Vagina (tissue), 2 donors: ENCODE measurements at regions not wholly inside any gene's neighbourhood (a gene's known extent, or its start where the extent isn't known, plus 50 kb on each side); places are given as distances from the start of the nearest gene placed in this dataset.

Source experiments
- DNase-seq, 2 donors: peaks; one replicate each; pipeline ENCODE4 v3.0.0-alpha.2; 2017; ENCODE audit errors: extremely low spot score in 2 of 2
- H3K27ac ChIP-seq: fragments of 200-600 bp; sonication (generic); one replicate; pipeline ENCODE4 v1.5.1; 2019
- H3K27me3 ChIP-seq: fragments of 200-600 bp; sonication (generic); one replicate; pipeline ENCODE4 v1.5.1; 2019
- H3K36me3 ChIP-seq, 2 donors: fragments of 200-600 bp; sonication (generic); one replicate each; pipeline ENCODE4 v1.5.1; 2017 to 2019
- H3K4me1 ChIP-seq: fragments of 200-600 bp; sonication (generic); one replicate; pipeline ENCODE4 v1.5.1; 2019
- H3K4me3 ChIP-seq, 2 donors: fragments of 200-600 bp; sonication (generic); 1 replicate in 1 of 2; 2 replicates in 1 of 2; pipeline ENCODE4 v1.5.1; 2016 to 2019
- H3K9me3 ChIP-seq: fragments of 200-600 bp; sonication (generic); one replicate; pipeline ENCODE4 v1.5.1; 2019
- POLR2A ChIP-seq, 2 donors: fragments of 450-650 bp; IDR thresholded peaks; one replicate each; pipeline ENCODE4 v1.6.1; 2017; ENCODE audit warnings: antibody characterized with exemption in 2 of 2, mild to moderate bottlenecking in 2 of 2, moderate library complexity in 2 of 2
- POLR2AphosphoS5 ChIP-seq, 2 donors: sonication (generic); formaldehyde crosslinking; IDR thresholded peaks; one replicate each; pipeline ENCODE4 v1.9.0; 2017; ENCODE audit warnings: antibody characterized with exemption in 2 of 2, mild to moderate bottlenecking in 2 of 2, low read depth in 1 of 2; ENCODE audit not compliant: insufficient read depth in 1 of 2
- intact Hi-C: fragments of 100-400 bp; cut with DNase I; formaldehyde crosslinking; loops from one replicate; pipeline ENCODE4 v1.15.1; 2023
- TF ChIP-seq, protein P1 (sequence below), 3 experiments: fragments of 450-650 bp in 2 of 3; fragments of 200-600 bp in 1 of 3; sonication (generic) in 1 of 3; IDR thresholded peaks; one replicate each; pipeline ENCODE4 v1.5.1; 2017 to 2019; ENCODE audit warnings: antibody characterized with exemption in 3 of 3, mild to moderate bottlenecking in 2 of 3, moderate library complexity in 2 of 3

DNA sequence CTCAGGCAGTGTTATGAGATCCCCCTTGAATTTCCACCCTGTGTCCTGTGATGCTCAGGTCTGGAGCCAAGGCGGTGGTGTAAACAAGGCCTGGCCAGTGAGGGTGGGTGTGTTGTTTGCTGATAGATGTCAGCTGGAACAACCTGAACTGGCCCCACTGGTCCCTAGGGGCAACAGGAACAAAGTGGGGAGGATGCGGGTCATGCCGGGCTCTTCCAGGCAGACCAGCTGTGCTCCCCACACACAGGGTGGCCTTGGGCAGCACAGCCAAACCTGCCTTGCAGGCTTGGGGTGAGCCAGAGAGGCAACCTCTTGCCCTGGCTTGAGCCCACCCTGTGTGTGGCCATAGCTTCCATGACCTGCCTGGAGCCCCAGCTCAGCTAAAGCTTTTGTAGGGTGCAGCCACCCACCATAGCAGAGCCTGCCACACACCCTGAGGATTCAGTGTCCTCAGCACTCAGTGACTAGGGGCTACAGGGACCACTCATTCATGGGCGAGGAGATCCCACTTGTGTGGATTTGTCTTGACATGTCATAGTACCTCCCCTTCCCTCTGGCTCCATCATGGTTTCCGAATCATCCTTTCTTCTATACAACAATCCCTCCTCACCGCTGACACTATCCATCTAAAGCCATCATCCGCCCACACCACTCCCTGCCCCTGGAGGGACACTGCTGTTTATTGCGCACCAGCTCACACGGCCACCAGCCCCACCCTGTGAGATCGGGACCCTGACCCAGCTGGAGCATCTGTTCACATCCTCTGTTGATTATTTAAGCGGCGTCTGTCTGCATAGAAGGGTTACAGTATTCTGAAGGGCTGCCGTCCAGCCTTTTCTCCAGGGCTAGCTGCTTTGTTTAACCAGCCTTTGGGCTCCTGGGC lies 268.8 kb downstream of the CYP26B1 start:
- Histone ChIP-seq H3K9me3 (no peaks in the 10 kb centered on the region), H3K27ac (no peak overlapping the region), H3K4me3 (no peak overlapping the region), H3K36me3 (no peaks in the 10 kb centered on the region), H3K27me3 (no peaks in the 10 kb centered on the region), H3K4me1 (peaks cover 23% of the 10 kb centered on the region)
- TF ChIP-seq POLR2A (IDR thresholded peaks at IDR 0.05) (no peak), POLR2AphosphoS5 (IDR thresholded peaks at IDR 0.05; ENCODE audit: insufficient read depth in 1 of 2, low read depth in 1 of 2) (no peak)
- TF ChIP-seq, protein P1, sequence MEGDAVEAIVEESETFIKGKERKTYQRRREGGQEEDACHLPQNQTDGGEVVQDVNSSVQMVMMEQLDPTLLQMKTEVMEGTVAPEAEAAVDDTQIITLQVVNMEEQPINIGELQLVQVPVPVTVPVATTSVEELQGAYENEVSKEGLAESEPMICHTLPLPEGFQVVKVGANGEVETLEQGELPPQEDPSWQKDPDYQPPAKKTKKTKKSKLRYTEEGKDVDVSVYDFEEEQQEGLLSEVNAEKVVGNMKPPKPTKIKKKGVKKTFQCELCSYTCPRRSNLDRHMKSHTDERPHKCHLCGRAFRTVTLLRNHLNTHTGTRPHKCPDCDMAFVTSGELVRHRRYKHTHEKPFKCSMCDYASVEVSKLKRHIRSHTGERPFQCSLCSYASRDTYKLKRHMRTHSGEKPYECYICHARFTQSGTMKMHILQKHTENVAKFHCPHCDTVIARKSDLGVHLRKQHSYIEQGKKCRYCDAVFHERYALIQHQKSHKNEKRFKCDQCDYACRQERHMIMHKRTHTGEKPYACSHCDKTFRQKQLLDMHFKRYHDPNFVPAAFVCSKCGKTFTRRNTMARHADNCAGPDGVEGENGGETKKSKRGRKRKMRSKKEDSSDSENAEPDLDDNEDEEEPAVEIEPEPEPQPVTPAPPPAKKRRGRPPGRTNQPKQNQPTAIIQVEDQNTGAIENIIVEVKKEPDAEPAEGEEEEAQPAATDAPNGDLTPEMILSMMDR (IDR thresholded peaks at IDR 0.05): no peak
- intact Hi-C loops: no loop called here
- DNase-seq: no peak

DNA sequence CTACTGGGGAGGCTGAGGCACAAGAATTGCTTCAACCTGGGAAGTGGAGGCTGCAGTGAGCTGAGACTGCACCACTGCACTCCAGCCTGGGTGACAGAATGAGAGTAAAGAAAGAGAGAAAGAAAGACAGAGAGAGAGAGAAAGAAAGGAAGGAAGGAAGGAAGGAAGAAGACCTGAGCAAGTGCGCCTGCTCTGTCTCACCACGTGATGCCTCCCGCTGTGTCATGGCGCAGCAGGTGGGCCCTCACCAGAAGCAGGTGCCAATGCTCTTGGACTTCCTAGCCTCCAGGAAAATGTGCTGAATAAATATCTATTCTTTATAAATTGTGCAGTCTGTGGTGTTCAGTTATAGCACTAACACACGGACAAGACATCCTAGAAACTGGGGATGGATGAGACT lies 270.0 kb downstream of the CYP26B1 start:
- Histone ChIP-seq H3K27ac (no peak overlapping the region), H3K36me3 (no peaks in the 10 kb centered on the region), H3K9me3 (no peaks in the 10 kb centered on the region), H3K4me3 (no peak overlapping the region), H3K27me3 (no peaks in the 10 kb centered on the region), H3K4me1 (peaks cover 13% of the 10 kb centered on the region)
- DNase-seq: no peak
- TF ChIP-seq POLR2A (IDR thresholded peaks at IDR 0.05) (no peak), POLR2AphosphoS5 (IDR thresholded peaks at IDR 0.05; ENCODE audit: insufficient read depth in 1 of 2, low read depth in 1 of 2) (no peak)
- TF ChIP-seq, protein P1 (IDR thresholded peaks at IDR 0.05): no peak
- intact Hi-C loops: no loop called here

- Histone ChIP-seq H3K27me3 (no peaks in the 10 kb centered on the region), H3K27ac (no peak overlapping the region), H3K4me1 (peaks cover 10% of the 10 kb centered on the region), H3K9me3 (no peaks in the 10 kb centered on the region), H3K4me3 (no peak overlapping the region), H3K36me3 (no peaks in the 10 kb centered on the region)
- TF ChIP-seq POLR2AphosphoS5 (IDR thresholded peaks at IDR 0.05; ENCODE audit: insufficient read depth in 1 of 2, low read depth in 1 of 2): no peak
- no peak for TF ChIP-seq POLR2A (IDR thresholded peaks at IDR 0.05)
- TF ChIP-seq, protein P1 (IDR thresholded peaks at IDR 0.05): no peak
- no peak for DNase-seq
- intact Hi-C loops: no loop called here
Observed at GRCh38 chr2:71876542-71877451, 270.9 kb downstream of the CYP26B1 start.

DNA sequence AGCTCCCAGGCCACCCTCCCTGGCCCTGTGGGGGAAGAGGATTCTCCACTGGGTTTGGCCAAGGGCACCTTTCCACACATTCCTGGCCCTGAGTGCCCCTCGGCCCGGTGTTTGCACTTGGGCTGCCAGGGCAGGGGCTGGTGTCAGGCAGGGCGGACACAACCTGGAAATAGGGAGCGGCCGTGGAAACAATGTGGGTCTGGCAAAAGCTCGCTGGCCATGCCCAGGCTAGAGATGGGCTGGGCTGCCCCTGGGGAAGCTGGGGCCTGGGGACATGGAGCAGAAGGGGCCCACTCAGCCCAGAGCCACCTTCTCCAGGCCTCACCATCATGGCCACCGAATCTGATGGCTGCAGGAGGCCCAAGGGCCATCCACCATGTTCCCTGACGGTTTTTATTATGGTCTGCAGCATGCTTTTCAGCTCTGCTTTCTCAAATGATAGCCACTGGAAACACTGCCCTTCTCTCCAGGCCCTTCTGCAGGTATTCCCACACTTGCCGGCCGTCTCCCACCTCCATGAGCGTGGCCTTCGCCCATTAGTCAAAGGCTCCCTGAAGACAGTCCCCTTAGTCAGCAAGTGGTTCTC lies 275.1 kb downstream of the CYP26B1 start:
- TF ChIP-seq POLR2AphosphoS5 (IDR thresholded peaks at IDR 0.05; ENCODE audit: insufficient read depth in 1 of 2, low read depth in 1 of 2): no peak
- TF ChIP-seq, protein P1 (IDR thresholded peaks at IDR 0.05): no peak
- TF ChIP-seq POLR2A (IDR thresholded peaks at IDR 0.05): no peak
- Histone ChIP-seq H3K9me3 (no peaks in the 10 kb centered on the region), H3K27me3 (no peaks in the 10 kb centered on the region), H3K4me1 (no peaks in the 10 kb centered on the region), H3K36me3 (no peaks in the 10 kb centered on the region), H3K27ac (no peak overlapping the region), H3K4me3 (no peak overlapping the region)
- intact Hi-C loops: no loop called here
- DNase-seq: no peak
